22Rv1 (cell line): ENCODE measurements at regions not wholly inside any gene's neighbourhood (a gene's known extent, or its start where the extent isn't known, plus 50 kb on each side); places are given as distances from the start of the nearest gene placed in this dataset.

Source experiments
- ZFX ChIP-seq: fragments of 450-650 bp; IDR thresholded peaks from 2 replicates; pipeline ENCODE4 v1.6.1; 2017; ENCODE audit warnings: antibody characterized with exemption, borderline replicate concordance
- TF ChIP-seq, protein P1 (sequence below): fragments of 450-650 bp; IDR thresholded peaks from 2 replicates; pipeline ENCODE4 v1.5.1; 2017; ENCODE audit warnings: mild to moderate bottlenecking

DNA sequence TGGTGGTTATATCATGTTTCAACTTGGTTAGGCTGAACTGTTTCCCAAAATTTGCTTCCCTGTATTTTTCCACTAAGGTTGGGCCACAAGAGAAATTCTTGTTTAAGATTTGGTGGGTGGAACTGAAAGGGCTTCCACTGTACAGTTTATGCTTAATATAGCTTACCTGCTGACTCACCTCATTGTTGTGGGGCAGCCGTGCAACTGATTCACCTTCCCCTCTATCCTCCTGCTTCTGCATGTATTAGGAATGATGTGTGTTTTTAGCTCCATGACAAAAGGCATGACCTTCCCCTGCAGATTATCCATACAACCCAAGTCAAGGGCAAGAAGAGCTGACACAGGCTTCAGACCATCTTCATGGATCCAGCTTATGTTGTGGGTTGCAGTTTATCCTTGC, 98.4 kb upstream of the GULP1 start:
- TF ChIP-seq, protein P1, sequence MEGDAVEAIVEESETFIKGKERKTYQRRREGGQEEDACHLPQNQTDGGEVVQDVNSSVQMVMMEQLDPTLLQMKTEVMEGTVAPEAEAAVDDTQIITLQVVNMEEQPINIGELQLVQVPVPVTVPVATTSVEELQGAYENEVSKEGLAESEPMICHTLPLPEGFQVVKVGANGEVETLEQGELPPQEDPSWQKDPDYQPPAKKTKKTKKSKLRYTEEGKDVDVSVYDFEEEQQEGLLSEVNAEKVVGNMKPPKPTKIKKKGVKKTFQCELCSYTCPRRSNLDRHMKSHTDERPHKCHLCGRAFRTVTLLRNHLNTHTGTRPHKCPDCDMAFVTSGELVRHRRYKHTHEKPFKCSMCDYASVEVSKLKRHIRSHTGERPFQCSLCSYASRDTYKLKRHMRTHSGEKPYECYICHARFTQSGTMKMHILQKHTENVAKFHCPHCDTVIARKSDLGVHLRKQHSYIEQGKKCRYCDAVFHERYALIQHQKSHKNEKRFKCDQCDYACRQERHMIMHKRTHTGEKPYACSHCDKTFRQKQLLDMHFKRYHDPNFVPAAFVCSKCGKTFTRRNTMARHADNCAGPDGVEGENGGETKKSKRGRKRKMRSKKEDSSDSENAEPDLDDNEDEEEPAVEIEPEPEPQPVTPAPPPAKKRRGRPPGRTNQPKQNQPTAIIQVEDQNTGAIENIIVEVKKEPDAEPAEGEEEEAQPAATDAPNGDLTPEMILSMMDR = no peak
- TF ChIP-seq ZFX = no peak
